Heart right ventricle (tissue), 16 donors: ENCODE measurements at regions not wholly inside any gene's neighbourhood (a gene's known extent, or its start where the extent isn't known, plus 50 kb on each side); places are given as distances from the start of the nearest gene placed in this dataset.

Experiments used
- ATAC-seq, 8 donors: fragments of 200-7000 bp; cut with Tn5 transposase; one replicate each; pipeline ENCODE4 v1.9.1; 2020; ENCODE audit warnings: mild to moderate bottlenecking in 8 of 8, moderate library complexity in 8 of 8, moderate number of reproducible peaks in 1 of 8
- DNase-seq, 2 donors: peaks; one replicate each; pipeline ENCODE4 v3.0.0-alpha.2; 2020
- H3K27ac ChIP-seq, 10 donors: fragments of 200-600 bp; sonication (generic) in 2 of 10; one replicate each; pipeline versions ENCODE4 v1.5.0 to v1.8.0; 2020 to 2022; ENCODE audit warnings: mild to moderate bottlenecking in 3 of 10
- H3K27me3 ChIP-seq, 7 donors: fragments of 200-600 bp; one replicate each; pipeline ENCODE4 v1.8.0; 2021 to 2022; ENCODE audit warnings: mild to moderate bottlenecking in 2 of 7
- H3K36me3 ChIP-seq, 9 donors: fragments of 200-600 bp; sonication (generic) in 1 of 9; one replicate each; pipeline versions ENCODE4 v1.5.0 to v1.8.0; 2020 to 2022; ENCODE audit warnings: mild to moderate bottlenecking in 2 of 9
- H3K4me1 ChIP-seq, 9 donors: fragments of 200-600 bp; sonication (generic) in 1 of 9; one replicate each; pipeline versions ENCODE4 v1.5.0 to v1.8.0; 2020 to 2022; ENCODE audit warnings: mild to moderate bottlenecking in 4 of 9
- H3K4me3 ChIP-seq, 10 donors: fragments of 200-600 bp; sonication (generic) in 2 of 10; one replicate each; pipeline versions ENCODE4 v1.5.0 to v1.8.0; 2020 to 2022; ENCODE audit warnings: mild to moderate bottlenecking in 7 of 10, moderate library complexity in 2 of 10
- H3K9me3 ChIP-seq, 11 donors: fragments of 200-600 bp in 10 of 11; sonication (generic) in 2 of 11; one replicate each; pipeline versions ENCODE4 v1.5.0 to v1.8.0; 2013 to 2022; ENCODE audit warnings: mild to moderate bottlenecking in 2 of 11, control low read depth in 1 of 11, moderate library complexity in 1 of 11
- WGBS, 2 donors: extraction: QIAGEN DNeasy Blood & Tissue Kit; methylation state at CpG; one replicate each; pipeline ENCODE4 v1.1.7; 2013; ENCODE audit warnings: inconsistent platforms in 1 of 2; 5-methylcytosine and 5-hydroxymethylcytosine counted together
- intact Hi-C, 10 donors: fragments of 100-400 bp; cut with DNase I; formaldehyde crosslinking; loops; one replicate each; pipeline versions ENCODE4 v1.11.1 to v1.14.2; 2022
- TF ChIP-seq, protein P1 (sequence below), 9 donors: fragments of 200-600 bp; sonication (generic) in 2 of 9; IDR thresholded peaks; one replicate each; pipeline versions ENCODE4 v1.5.0 to v1.8.0; 2021 to 2022; ENCODE audit warnings: antibody characterized with exemption in 9 of 9, mild to moderate bottlenecking in 5 of 9, moderate library complexity in 1 of 9
- donor health status: Arrhythmogenic right ventricular cardiomyopathy.
- donor health status: ischemic (EF 13 %, LVEDD 7.1; RV severe dilation, severe dysfunction).
- donor health status: healthy with polysubstance abuse.
- donor health status: DM: no; HTN: yes; CAD: no.
- donor health status: DM: no; HTN: no; CAD: no.
- donor health status: ischemic (EF 25% LVEDD 6.9; RV normal size, moderate dysfunction).
- donor health status: ischemic (EF 25% LVEDD 5.7; RV mildly dilated, moderate dysfunction).
- donor health status: healthy.
- donor health status: DM: yes; HTN: yes; CAD: no.
- donor health status: Ischemic cardiomyopathy.
- donor health status: ischemic (EF 35%, LVEDD 5.7; RV mildly dilated, moderate dysfunction).
- donor health status: nonischemic (EF 11% LVEDD 7.7; RV severe dilation, severe dysfunction).
- donor health status: DM: yes; HTN: yes; CAD: no.
- donor health status: PGD.
- donor health status: ischemic (EF 29% LVEDD 5.4; RV normal size, mild dysfunction).
- donor health status: nonischemic (EF 23%, LVEDD 6.1; RV moderate dilation, normal function).

DNA sequence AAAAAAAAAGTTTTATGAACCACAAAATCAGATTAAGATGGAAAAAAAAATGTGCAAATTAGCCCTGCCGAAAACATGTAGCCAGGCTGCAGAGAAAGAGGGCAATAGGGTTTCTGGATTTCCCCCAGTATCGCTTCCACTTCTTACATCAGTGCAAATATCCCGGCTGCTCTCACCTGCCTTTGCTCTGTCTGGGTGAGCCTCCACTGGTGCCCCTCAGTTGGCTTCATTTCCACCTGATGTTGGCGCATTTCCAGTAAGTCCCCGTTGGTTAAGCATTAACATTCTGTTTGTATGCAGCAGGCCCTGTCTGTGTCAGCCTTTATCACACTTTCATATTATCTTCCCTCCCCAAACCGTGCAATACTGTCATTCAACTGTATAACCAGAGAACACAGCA is 215.1 kb downstream of the CBLN4 start:
- Histone ChIP-seq H3K4me1 (no peaks in the 10 kb centered on the region), H3K4me3 (no peak overlapping the region), H3K27me3 (peaks cover 0 to 6% (median 0%) of the 10 kb centered on the region in 7 donors), H3K9me3 (peaks cover 0 to 5% (median 0%) of the 10 kb centered on the region in 11 donors), H3K36me3 (no peaks in the 10 kb centered on the region), H3K27ac (no peak overlapping the region)
- intact Hi-C loops: no loop called here
- TF ChIP-seq, protein P1, sequence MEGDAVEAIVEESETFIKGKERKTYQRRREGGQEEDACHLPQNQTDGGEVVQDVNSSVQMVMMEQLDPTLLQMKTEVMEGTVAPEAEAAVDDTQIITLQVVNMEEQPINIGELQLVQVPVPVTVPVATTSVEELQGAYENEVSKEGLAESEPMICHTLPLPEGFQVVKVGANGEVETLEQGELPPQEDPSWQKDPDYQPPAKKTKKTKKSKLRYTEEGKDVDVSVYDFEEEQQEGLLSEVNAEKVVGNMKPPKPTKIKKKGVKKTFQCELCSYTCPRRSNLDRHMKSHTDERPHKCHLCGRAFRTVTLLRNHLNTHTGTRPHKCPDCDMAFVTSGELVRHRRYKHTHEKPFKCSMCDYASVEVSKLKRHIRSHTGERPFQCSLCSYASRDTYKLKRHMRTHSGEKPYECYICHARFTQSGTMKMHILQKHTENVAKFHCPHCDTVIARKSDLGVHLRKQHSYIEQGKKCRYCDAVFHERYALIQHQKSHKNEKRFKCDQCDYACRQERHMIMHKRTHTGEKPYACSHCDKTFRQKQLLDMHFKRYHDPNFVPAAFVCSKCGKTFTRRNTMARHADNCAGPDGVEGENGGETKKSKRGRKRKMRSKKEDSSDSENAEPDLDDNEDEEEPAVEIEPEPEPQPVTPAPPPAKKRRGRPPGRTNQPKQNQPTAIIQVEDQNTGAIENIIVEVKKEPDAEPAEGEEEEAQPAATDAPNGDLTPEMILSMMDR (IDR thresholded peaks at IDR 0.05): no peak
- no peak for ATAC-seq
- WGBS, 2 donors: 66 to 68% methylated on average over 6 of the region's 6 CpGs
- no peak for DNase-seq

DNA sequence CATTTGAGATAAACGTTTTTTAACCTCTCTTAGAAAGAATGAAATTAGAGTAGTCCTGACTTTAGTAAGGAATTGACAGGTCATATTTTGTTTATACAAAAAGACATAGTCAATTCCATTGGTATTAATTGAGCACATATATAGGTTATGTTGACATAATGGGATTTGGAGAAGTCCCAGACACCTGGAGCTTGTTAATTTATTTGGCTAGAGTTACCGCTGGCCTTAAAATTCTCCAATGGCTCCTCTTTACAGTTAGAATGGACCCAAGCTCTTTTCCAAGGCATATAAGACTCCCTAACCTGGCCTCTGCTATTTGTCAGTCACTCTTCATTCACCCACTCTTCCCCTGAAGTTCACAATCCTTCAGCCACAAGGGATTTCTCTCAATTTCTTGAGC is 221.3 kb downstream of the CBLN4 start:
- no peaks in the 10 kb centered on the region for H3K4me1 ChIP-seq
- no peak overlapping the region for H3K4me3 ChIP-seq
- TF ChIP-seq, protein P1 (IDR thresholded peaks at IDR 0.05): no peak
- peaks cover 0 to 9% (median 0%) of the 10 kb centered on the region in 7 donors for H3K27me3 ChIP-seq
- H3K27ac ChIP-seq: no peak overlapping the region
- no peak for DNase-seq
- H3K9me3 ChIP-seq: no peaks in the 10 kb centered on the region
- no peak for ATAC-seq
- WGBS, 2 donors: 52 to 65% methylated on average over 2 of the region's 2 CpGs
- intact Hi-C loops: no loop called here
- no peaks in the 10 kb centered on the region for H3K36me3 ChIP-seq

DNA sequence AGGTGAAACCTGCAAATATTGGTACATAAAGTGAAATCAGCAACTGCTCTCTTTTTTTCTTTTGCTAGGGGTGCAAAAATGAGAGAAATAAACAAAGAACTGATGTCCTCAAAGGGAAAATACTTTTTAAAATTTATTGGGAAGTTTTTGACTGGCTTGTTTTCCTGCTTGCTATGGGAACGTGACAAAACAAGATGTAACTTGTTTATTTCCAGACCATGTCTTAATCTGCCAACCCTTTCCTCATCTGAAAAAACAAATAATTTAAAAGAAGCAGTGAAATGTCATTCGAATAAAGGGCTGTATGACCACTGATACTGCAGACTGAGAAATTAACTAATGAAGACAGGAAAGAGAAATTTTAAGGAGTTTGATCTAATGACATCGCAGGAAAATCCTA is 221.9 kb downstream of the CBLN4 start:
- Histone ChIP-seq H3K27ac (no peak overlapping the region), H3K27me3 (peaks cover 0 to 9% (median 0%) of the 10 kb centered on the region in 7 donors), H3K4me3 (no peak overlapping the region), H3K4me1 (no peaks in the 10 kb centered on the region), H3K9me3 (no peaks in the 10 kb centered on the region), H3K36me3 (no peaks in the 10 kb centered on the region)
- DNase-seq: no peak
- TF ChIP-seq, protein P1 (IDR thresholded peaks at IDR 0.05): no peak
- intact Hi-C loops: no loop called here
- WGBS, 2 donors: 63 to 67% methylated on average over 3 of the region's 3 CpGs
- no peak for ATAC-seq

DNA sequence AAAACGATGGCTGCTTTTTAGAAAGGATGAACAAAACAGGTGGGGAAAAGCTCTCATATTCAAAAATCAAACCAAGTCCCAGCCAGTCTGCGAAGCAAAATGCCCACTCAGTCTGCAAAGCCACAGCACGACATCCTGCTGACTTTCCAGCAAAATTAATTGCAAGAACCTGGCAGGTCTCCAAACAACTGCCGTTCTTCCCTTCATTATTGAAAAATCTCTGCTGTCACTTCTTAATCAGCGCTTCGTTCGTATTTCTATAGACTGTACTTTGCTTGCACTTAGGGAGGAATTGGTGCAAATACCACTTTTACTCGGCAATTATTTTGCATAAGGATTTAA is 222.4 kb downstream of the CBLN4 start:
- Histone ChIP-seq H3K27me3 (peaks cover 0 to 9% (median 0%) of the 10 kb centered on the region in 7 donors), H3K4me3 (no peak overlapping the region), H3K27ac (no peak overlapping the region), H3K36me3 (no peaks in the 10 kb centered on the region), H3K4me1 (no peaks in the 10 kb centered on the region), H3K9me3 (no peaks in the 10 kb centered on the region)
- TF ChIP-seq, protein P1 (IDR thresholded peaks at IDR 0.05): no peak
- DNase-seq: no peak
- ATAC-seq: no peak
- intact Hi-C loops: no loop called here
- 49 to 55% methylated on average over 8 of the region's 8 CpGs for WGBS, 2 donors
